ENCODE measurements at regions not wholly inside any gene's neighbourhood (a gene's known extent, or its start where the extent isn't known, plus 50 kb on each side); places are given as distances from the start of the nearest gene placed in this dataset.

- H3K36me3 Mint-ChIP-seq (ENCODE audit: insufficient read depth, unreplicated experiment) = no peaks in the 10 kb centered on the region
- peaks cover 12% of the 10 kb centered on the region for H3K27me3 Mint-ChIP-seq (ENCODE audit: unreplicated experiment)
- no peaks in the 10 kb centered on the region for H3K4me1 Mint-ChIP-seq (ENCODE audit: low read depth, unreplicated experiment)
- H3K4me3 Mint-ChIP-seq (ENCODE audit: low read depth, unreplicated experiment) = no peak overlapping the region
- TF ChIP-seq CTCF (IDR thresholded peaks at IDR 0.05; ENCODE audit: unreplicated experiment) = no peak
- H3K9me3 Mint-ChIP-seq (ENCODE audit: low read depth, unreplicated experiment) = no peaks in the 10 kb centered on the region
- DNase-seq = no peak
- CTCF ChIA-PET = no interaction called here
- no TSS peak for BruUV-seq (replicated peaks)
- no peak overlapping the region for H3K27ac Mint-ChIP-seq (ENCODE audit: unreplicated experiment)
- intact Hi-C loops (cut with micrococcal nuclease; ENCODE audit: unreplicated experiment) = no loop called here
Observed at GRCh38 chr12:95408201-95408600, 65.8 kb upstream of the METAP2 start.

DNA sequence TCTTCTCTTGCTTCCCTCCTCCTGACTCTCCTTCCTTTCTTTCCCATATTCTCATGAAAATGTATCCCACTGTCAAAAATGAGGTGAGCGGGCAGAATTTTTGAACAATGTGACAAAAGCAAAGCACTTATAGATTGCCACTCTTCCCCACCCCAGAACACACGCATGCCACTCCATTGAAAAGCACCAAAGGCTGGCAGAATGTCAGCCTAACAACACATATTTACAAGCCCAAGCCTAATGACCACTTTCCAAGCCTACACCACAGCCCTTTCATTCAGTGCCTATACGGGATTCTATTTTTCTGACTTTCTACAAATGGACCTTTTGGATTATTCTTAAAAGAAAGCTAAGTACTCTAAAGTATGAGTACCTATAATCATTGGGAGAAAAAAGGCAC, 62.9 kb upstream of the METAP2 start:
- no peaks in the 10 kb centered on the region for H3K36me3 Mint-ChIP-seq (ENCODE audit: insufficient read depth, unreplicated experiment)
- no peak for TF ChIP-seq CTCF (IDR thresholded peaks at IDR 0.05; ENCODE audit: unreplicated experiment)
- no peaks in the 10 kb centered on the region for H3K4me1 Mint-ChIP-seq (ENCODE audit: low read depth, unreplicated experiment)
- peaks cover 12% of the 10 kb centered on the region for H3K27me3 Mint-ChIP-seq (ENCODE audit: unreplicated experiment)
- no peak for DNase-seq
- no TSS peak for BruUV-seq (replicated peaks)
- no peak overlapping the region for H3K4me3 Mint-ChIP-seq (ENCODE audit: low read depth, unreplicated experiment)
- CTCF ChIA-PET = interaction anchor here (0.6 kb wide), 1 partner anchor 95 kb away, joined by 3 read pairs; no protein-coding TSS in a partner anchor
- intact Hi-C loops (cut with micrococcal nuclease; ENCODE audit: unreplicated experiment) = no loop called here
- H3K27ac Mint-ChIP-seq (ENCODE audit: unreplicated experiment) = no peak overlapping the region
- H3K9me3 Mint-ChIP-seq (ENCODE audit: low read depth, unreplicated experiment) = no peaks in the 10 kb centered on the region

GRCh38 chr12:95411466-95411865, 62.5 kb upstream of the METAP2 start:
- BruUV-seq (replicated peaks) = no TSS peak
- intact Hi-C loops (cut with micrococcal nuclease; ENCODE audit: unreplicated experiment) = no loop called here
- Mint-ChIP-seq H3K4me1 (ENCODE audit: low read depth, unreplicated experiment) (no peaks in the 10 kb centered on the region), H3K27ac (ENCODE audit: unreplicated experiment) (no peak overlapping the region), H3K27me3 (ENCODE audit: unreplicated experiment) (peaks cover 12% of the 10 kb centered on the region), H3K4me3 (ENCODE audit: low read depth, unreplicated experiment) (no peak overlapping the region), H3K36me3 (ENCODE audit: insufficient read depth, unreplicated experiment) (no peaks in the 10 kb centered on the region), H3K9me3 (ENCODE audit: low read depth, unreplicated experiment) (no peaks in the 10 kb centered on the region)
- CTCF ChIA-PET = interaction anchor here (0.6 kb wide), 1 partner anchor 95 kb away, joined by 3 read pairs; no protein-coding TSS in a partner anchor
- no peak for DNase-seq
- no peak for TF ChIP-seq CTCF (IDR thresholded peaks at IDR 0.05; ENCODE audit: unreplicated experiment)

- Mint-ChIP-seq H3K4me1 (ENCODE audit: low read depth, unreplicated experiment) (no peaks in the 10 kb centered on the region), H3K4me3 (ENCODE audit: low read depth, unreplicated experiment) (no peak overlapping the region), H3K36me3 (ENCODE audit: insufficient read depth, unreplicated experiment) (no peaks in the 10 kb centered on the region), H3K9me3 (ENCODE audit: low read depth, unreplicated experiment) (no peaks in the 10 kb centered on the region), H3K27me3 (ENCODE audit: unreplicated experiment) (peaks cover 9% of the 10 kb centered on the region), H3K27ac (ENCODE audit: unreplicated experiment) (no peak overlapping the region)
- intact Hi-C loops (cut with micrococcal nuclease; ENCODE audit: unreplicated experiment) = no loop called here
- DNase-seq = no peak
- TF ChIP-seq CTCF (IDR thresholded peaks at IDR 0.05; ENCODE audit: unreplicated experiment) = no peak
- CTCF ChIA-PET = interaction anchor here (0.7 kb wide), 1 partner anchor 17 kb away, joined by 4 read pairs; no protein-coding TSS in a partner anchor
- no TSS peak for BruUV-seq (replicated peaks)
Observed at GRCh38 chr12:95412482-95413311, 61.3 kb upstream of the METAP2 start.
